ENCODE measurements at regions not wholly inside any gene's neighbourhood (a gene's known extent, or its start where the extent isn't known, plus 50 kb on each side); places are given as distances from the start of the nearest gene placed in this dataset.

DNA sequence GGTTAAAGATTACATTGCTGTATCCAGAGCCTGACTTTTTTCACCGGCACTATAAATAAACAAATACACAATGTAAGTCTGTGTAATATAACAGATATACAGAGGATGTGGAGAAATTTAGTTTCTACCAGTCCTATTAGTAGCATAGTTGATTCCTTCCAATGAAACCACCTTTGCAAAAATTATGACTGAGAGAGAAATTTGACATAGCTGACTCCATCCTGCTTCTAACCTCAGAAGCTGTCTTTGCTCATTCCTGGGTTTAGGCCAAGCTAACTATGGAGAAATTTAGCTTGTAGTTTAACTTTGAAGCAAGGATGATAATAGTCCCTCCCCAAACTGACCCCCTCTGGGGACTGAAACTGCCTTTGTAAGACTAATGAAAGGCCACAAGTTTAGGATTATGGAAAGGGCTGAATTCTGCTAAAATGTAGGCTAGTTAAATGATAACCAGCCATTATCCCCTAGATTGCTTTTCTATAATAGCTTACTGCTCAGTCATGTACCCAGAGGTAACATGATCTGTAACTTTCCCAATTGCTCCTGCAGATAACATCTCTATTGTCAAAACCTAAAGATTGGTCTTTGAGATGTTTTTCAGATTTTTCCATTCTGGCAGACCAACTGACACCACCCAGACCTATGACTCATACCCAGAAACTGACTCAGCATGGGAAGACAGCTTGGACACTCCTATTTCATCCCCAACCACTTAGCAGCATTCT is 172.8 kb upstream of the ARG1 start:
- H3K9me3 ChIP-seq (ENCODE audit: control insufficient read depth, insufficient read depth, low read length) = no peaks in the 10 kb centered on the region
- H3K27me3 ChIP-seq (ENCODE audit: control insufficient read depth, insufficient read depth, low read length) = no peaks in the 10 kb centered on the region; the same call in 1 of the 2 replicates
- no peak overlapping the region for H3K18ac ChIP-seq (ENCODE audit: low read depth, low read length)
- BruUV-seq (replicated peaks) = no TSS peak
- H2BK5ac ChIP-seq (ENCODE audit: low read depth, low read length, poor library complexity, severe bottlenecking) = no peak overlapping the region
- no CpG with 5 or more reads among the region's 1 CpG for WGBS, 2 experiments (ENCODE audit: extremely low coverage in 2 of 2, insufficient read length in 1 of 2)
- ChIA-PET POLR2A (ENCODE audit: unreplicated experiment) (no interaction called here), CTCF (no interaction called here)
- H3K4me1 ChIP-seq (ENCODE audit: control insufficient read depth, insufficient read depth, low read length) = no peaks in the 10 kb centered on the region
- no peak overlapping the region for H3K4ac ChIP-seq (ENCODE audit: low read depth, low read length)
- no peak overlapping the region for H2BK120ac ChIP-seq (ENCODE audit: low read depth, low read length)
- in situ Hi-C loops (cut with MboI; ENCODE audit: low sequenced_read_pairs) (no loop called here), dilution Hi-C loops (cut with HindIII; ENCODE audit: low sequenced_read_pairs, unreplicated experiment) (no loop called here), intact Hi-C loops (cut with micrococcal nuclease) (no loop called here)
- no peak overlapping the region for H3K27ac ChIP-seq (ENCODE audit: insufficient read depth, low read length)
- DNase-seq (peak; percentile 67), ATAC-seq (ENCODE audit: low read depth) (peak; percentile 81)
- H2AK9ac ChIP-seq (replicated peaks; ENCODE audit: low read depth, low read length, poor library complexity) = no peak overlapping the region
- no peak for TF ChIP-seq RCOR1 (IDR thresholded peaks at IDR 0.05; ENCODE audit: insufficient replicate concordance, low read length)
- TF ChIP-seq, protein P1, sequence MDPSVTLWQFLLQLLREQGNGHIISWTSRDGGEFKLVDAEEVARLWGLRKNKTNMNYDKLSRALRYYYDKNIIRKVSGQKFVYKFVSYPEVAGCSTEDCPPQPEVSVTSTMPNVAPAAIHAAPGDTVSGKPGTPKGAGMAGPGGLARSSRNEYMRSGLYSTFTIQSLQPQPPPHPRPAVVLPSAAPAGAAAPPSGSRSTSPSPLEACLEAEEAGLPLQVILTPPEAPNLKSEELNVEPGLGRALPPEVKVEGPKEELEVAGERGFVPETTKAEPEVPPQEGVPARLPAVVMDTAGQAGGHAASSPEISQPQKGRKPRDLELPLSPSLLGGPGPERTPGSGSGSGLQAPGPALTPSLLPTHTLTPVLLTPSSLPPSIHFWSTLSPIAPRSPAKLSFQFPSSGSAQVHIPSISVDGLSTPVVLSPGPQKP (IDR thresholded peaks at IDR 0.05; ENCODE audit: borderline replicate concordance, low read depth, low read length) = no peak
- TF ChIP-seq, protein P2, sequence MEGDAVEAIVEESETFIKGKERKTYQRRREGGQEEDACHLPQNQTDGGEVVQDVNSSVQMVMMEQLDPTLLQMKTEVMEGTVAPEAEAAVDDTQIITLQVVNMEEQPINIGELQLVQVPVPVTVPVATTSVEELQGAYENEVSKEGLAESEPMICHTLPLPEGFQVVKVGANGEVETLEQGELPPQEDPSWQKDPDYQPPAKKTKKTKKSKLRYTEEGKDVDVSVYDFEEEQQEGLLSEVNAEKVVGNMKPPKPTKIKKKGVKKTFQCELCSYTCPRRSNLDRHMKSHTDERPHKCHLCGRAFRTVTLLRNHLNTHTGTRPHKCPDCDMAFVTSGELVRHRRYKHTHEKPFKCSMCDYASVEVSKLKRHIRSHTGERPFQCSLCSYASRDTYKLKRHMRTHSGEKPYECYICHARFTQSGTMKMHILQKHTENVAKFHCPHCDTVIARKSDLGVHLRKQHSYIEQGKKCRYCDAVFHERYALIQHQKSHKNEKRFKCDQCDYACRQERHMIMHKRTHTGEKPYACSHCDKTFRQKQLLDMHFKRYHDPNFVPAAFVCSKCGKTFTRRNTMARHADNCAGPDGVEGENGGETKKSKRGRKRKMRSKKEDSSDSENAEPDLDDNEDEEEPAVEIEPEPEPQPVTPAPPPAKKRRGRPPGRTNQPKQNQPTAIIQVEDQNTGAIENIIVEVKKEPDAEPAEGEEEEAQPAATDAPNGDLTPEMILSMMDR (conservative IDR thresholded peaks at IDR 0.05; ENCODE audit: low read depth, low read length) = no peak
- no peak for TF ChIP-seq MAZ (IDR thresholded peaks at IDR 0.05; ENCODE audit: borderline replicate concordance, low read depth, low read length)
- TF ChIP-seq FOS (IDR thresholded peaks at IDR 0.05; ENCODE audit: low read depth, low read length) = peak; percentile 56
- TF ChIP-seq POLR2A (IDR thresholded peaks at IDR 0.05; ENCODE audit: low read depth, low read length) = no peak
- TF ChIP-seq CEBPB (IDR thresholded peaks at IDR 0.05; ENCODE audit: low read depth, low read length) = no peak
- peak; percentile 57; the same call in 1 of the 2 replicates for TF ChIP-seq MAFK (IDR thresholded peaks at IDR 0.05; ENCODE audit: low read depth, low read length)
- H3K23ac ChIP-seq (ENCODE audit: low read depth, low read length) = no peak overlapping the region
- no peak overlapping the region for H3K56ac ChIP-seq (ENCODE audit: extremely low read depth, insufficient read depth, low read length)
- H3K4me2 ChIP-seq (ENCODE audit: low read depth, low read length) = no peak overlapping the region
- no peak overlapping the region for H4K5ac ChIP-seq (ENCODE audit: low read depth, low read length)
- no peaks in the 10 kb centered on the region for H3K36me3 ChIP-seq (ENCODE audit: control insufficient read depth, insufficient read depth, low read length)
- H2BK20ac ChIP-seq (ENCODE audit: low read depth, low read length) = no peak overlapping the region
- no peaks in the 10 kb centered on the region for H4K20me1 ChIP-seq (ENCODE audit: insufficient read depth, low read length)
- no peak overlapping the region for H4K91ac ChIP-seq (ENCODE audit: insufficient read depth, low read depth, low read length)
- H3K4me3 ChIP-seq (ENCODE audit: insufficient read depth, low read depth, low read length) = no peak overlapping the region
- H2BK15ac ChIP-seq (ENCODE audit: low read depth, low read length) = no peak overlapping the region
- no peak overlapping the region for H3K9ac ChIP-seq (ENCODE audit: low read depth, low read length)
- H2AK5ac ChIP-seq (ENCODE audit: low read depth, low read length) = no peak overlapping the region
- no peaks in the 10 kb centered on the region for H3K9me1 ChIP-seq (ENCODE audit: insufficient read depth, low read length)
- H2AFZ ChIP-seq (replicated peaks; ENCODE audit: low read length, poor library complexity) = no peak overlapping the region
- no peaks in the 10 kb centered on the region for H3K79me1 ChIP-seq (ENCODE audit: low read depth in 1 of 2, low read length in 2 of 2)
- H3K14ac ChIP-seq (replicated peaks; ENCODE audit: low read depth, low read length) = no peak overlapping the region
- H4K8ac ChIP-seq (ENCODE audit: low read depth in 2 of 2, low read length in 2 of 2) = no peak overlapping the region
